ENCODE measurements at regions not wholly inside any gene's neighbourhood (a gene's known extent, or its start where the extent isn't known, plus 50 kb on each side); places are given as distances from the start of the nearest gene placed in this dataset.

DNA sequence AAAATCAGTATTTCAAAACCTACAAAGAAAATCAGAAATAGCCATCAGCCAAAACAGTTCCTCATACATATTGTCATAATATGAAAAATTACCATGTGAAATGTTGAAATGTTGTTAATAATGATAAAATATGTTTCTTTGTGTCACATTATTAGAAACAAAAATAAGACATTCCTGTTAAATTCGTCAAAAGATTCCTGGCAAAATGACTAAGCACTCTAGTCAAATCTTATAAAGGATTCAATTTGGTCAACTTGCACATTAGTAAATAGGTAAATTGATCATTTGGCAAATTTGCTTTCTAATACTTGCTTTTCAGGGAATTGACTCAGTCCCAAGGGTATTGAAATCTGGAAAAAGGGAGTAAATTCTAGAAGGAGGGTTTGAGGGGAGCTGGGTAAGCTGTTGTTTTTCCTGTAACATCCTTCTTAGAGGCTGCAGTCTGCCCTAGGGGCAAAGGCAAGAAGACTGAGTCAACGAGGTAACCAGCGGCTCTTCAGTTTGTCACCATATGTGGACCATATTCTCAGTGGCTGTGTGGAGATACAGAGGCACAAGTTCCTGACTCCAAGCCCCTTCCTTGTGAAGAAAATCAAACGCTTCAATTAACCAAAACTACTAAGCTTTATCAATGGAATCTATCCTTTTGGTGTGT lies 482.3 kb downstream of the TNS1 start:
- H3K9me3 ChIP-seq (ENCODE audit: insufficient read depth, low read length, severe bottlenecking): no peaks in the 10 kb centered on the region
- no peak overlapping the region for H2AFZ ChIP-seq (ENCODE audit: low read depth, low read length)
- H3K4me1 ChIP-seq (ENCODE audit: insufficient read depth, low read length): no peaks in the 10 kb centered on the region
- no peak overlapping the region for H3K27ac ChIP-seq (ENCODE audit: low read length)
- no peak for DNase-seq
- TF ChIP-seq EZH2 (IDR thresholded peaks at IDR 0.05; ENCODE audit: borderline replicate concordance, low read depth, low read length, severe bottlenecking): no peak
- TF ChIP-seq, protein P1, sequence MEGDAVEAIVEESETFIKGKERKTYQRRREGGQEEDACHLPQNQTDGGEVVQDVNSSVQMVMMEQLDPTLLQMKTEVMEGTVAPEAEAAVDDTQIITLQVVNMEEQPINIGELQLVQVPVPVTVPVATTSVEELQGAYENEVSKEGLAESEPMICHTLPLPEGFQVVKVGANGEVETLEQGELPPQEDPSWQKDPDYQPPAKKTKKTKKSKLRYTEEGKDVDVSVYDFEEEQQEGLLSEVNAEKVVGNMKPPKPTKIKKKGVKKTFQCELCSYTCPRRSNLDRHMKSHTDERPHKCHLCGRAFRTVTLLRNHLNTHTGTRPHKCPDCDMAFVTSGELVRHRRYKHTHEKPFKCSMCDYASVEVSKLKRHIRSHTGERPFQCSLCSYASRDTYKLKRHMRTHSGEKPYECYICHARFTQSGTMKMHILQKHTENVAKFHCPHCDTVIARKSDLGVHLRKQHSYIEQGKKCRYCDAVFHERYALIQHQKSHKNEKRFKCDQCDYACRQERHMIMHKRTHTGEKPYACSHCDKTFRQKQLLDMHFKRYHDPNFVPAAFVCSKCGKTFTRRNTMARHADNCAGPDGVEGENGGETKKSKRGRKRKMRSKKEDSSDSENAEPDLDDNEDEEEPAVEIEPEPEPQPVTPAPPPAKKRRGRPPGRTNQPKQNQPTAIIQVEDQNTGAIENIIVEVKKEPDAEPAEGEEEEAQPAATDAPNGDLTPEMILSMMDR (IDR thresholded peaks at IDR 0.05; ENCODE audit: borderline replicate concordance, extremely low read depth, low read length, poor library complexity, severe bottlenecking): no peak
- no peak overlapping the region for H3K4me3 ChIP-seq (ENCODE audit: low read depth in 1 of 2, low read length in 2 of 2)
- no peaks in the 10 kb centered on the region for H4K20me1 ChIP-seq (ENCODE audit: insufficient read depth, low read length)
- H3K79me2 ChIP-seq (ENCODE audit: insufficient read depth, low read length): no peaks in the 10 kb centered on the region
- no peak for ATAC-seq (ENCODE audit: insufficient read depth, low read depth)
- no peak overlapping the region for H3K9ac ChIP-seq (ENCODE audit: low read depth, low read length)
- no peak overlapping the region for H3K4me2 ChIP-seq (ENCODE audit: insufficient read depth, low read length)
- H3K27me3 ChIP-seq (ENCODE audit: insufficient read depth, low read length, poor library complexity): peaks cover 14% of the 10 kb centered on the region
- H3K36me3 ChIP-seq (ENCODE audit: insufficient read depth, low read length): no peaks in the 10 kb centered on the region

DNA sequence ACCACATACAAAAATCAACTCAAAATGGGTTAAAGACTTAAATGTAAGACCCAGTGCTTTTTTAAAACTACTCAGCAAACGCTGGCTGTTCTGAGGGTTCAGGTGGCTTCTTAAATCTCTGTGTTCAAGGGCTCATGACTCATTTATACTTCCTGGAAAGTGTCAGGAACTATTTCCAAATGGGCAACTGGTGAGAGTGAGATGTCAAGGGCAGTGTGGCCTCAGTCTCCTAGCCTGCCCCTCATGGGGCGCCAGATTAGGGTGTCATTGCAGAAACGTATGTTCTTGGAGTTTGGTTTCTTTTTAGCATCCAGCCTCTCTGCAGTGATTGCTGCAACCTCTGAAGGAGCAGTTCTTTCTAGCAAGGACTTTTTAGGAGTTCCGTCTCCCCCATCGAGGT lies 485.4 kb downstream of the TNS1 start:
- H3K4me3 ChIP-seq (ENCODE audit: low read depth in 1 of 2, low read length in 2 of 2): no peak overlapping the region
- no peak for ATAC-seq (ENCODE audit: insufficient read depth, low read depth)
- no peaks in the 10 kb centered on the region for H3K9me3 ChIP-seq (ENCODE audit: insufficient read depth, low read length, severe bottlenecking)
- H4K20me1 ChIP-seq (ENCODE audit: insufficient read depth, low read length): no peaks in the 10 kb centered on the region
- DNase-seq: no peak
- H2AFZ ChIP-seq (ENCODE audit: low read depth, low read length): no peak overlapping the region
- H3K79me2 ChIP-seq (ENCODE audit: insufficient read depth, low read length): no peaks in the 10 kb centered on the region
- no peaks in the 10 kb centered on the region for H3K4me1 ChIP-seq (ENCODE audit: insufficient read depth, low read length)
- TF ChIP-seq, protein P1 (IDR thresholded peaks at IDR 0.05; ENCODE audit: borderline replicate concordance, extremely low read depth, low read length, poor library complexity, severe bottlenecking): no peak
- no peak overlapping the region for H3K9ac ChIP-seq (ENCODE audit: low read depth, low read length)
- no peak overlapping the region for H3K4me2 ChIP-seq (ENCODE audit: insufficient read depth, low read length)
- H3K27me3 ChIP-seq (ENCODE audit: insufficient read depth, low read length, poor library complexity): peaks cover 4% of the 10 kb centered on the region
- no peaks in the 10 kb centered on the region for H3K36me3 ChIP-seq (ENCODE audit: insufficient read depth, low read length)
- no peak overlapping the region for H3K27ac ChIP-seq (ENCODE audit: low read length)

GRCh38 chr2:217515615-217516309 lies 487.0 kb downstream of the TNS1 start:
- Histone ChIP-seq H4K20me1 (ENCODE audit: insufficient read depth, low read length) (no peaks in the 10 kb centered on the region), H3K4me3 (ENCODE audit: low read depth in 1 of 2, low read length in 2 of 2) (no peak overlapping the region), H3K4me2 (ENCODE audit: insufficient read depth, low read length) (no peak overlapping the region), H3K9me3 (ENCODE audit: insufficient read depth, low read length, severe bottlenecking) (no peaks in the 10 kb centered on the region), H3K27me3 (ENCODE audit: insufficient read depth, low read length, poor library complexity) (peaks cover 4% of the 10 kb centered on the region), H3K79me2 (ENCODE audit: insufficient read depth, low read length) (no peaks in the 10 kb centered on the region), H3K27ac (ENCODE audit: low read length) (no peak overlapping the region), H3K9ac (ENCODE audit: low read depth, low read length) (no peak overlapping the region), H3K36me3 (ENCODE audit: insufficient read depth, low read length) (no peaks in the 10 kb centered on the region), H2AFZ (ENCODE audit: low read depth, low read length) (no peak overlapping the region), H3K4me1 (ENCODE audit: insufficient read depth, low read length) (no peaks in the 10 kb centered on the region)
- no peak for DNase-seq
- ATAC-seq (ENCODE audit: insufficient read depth, low read depth): no peak
- no peak for TF ChIP-seq EZH2 (IDR thresholded peaks at IDR 0.05; ENCODE audit: borderline replicate concordance, low read depth, low read length, severe bottlenecking)
- TF ChIP-seq, protein P1 (IDR thresholded peaks at IDR 0.05; ENCODE audit: borderline replicate concordance, extremely low read depth, low read length, poor library complexity, severe bottlenecking): no peak
